GM12891 (cell line): ENCODE measurements at regions not wholly inside any gene's neighbourhood (a gene's known extent, or its start where the extent isn't known, plus 50 kb on each side); places are given as distances from the start of the nearest gene placed in this dataset.

Experiments used
- POLR2A ChIP-seq: IDR thresholded peaks from 2 replicates; pipeline ENCODE4 v1.6.1; 2011; ENCODE audit warnings: low read depth, low read length, control low read depth
- POLR2AphosphoS5 ChIP-seq: IDR thresholded peaks from 2 replicates; pipeline ENCODE4 v1.6.1; 2011; ENCODE audit warnings: low read depth, low read length, control low read depth

DNA sequence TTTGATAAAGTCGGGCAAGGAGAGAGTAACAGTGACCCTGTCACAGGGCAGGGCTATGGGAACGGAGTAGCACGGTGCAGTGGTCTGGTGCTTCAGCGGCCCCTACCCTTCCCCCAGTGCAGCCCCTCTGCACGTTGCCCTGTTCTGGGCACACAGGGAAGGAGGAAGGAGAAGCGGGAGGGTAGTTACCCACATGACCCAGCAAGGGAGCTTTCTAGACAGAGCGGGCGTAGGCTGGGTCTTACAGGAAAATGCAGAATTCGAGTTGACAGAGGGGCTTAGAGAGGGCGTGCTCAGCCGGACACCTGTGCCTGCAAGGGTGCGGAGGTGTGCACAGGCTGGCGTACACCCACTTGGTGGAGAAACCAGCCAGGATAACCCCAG lies 341.2 kb downstream of the NPHP4 start:
- no peak for TF ChIP-seq POLR2AphosphoS5
- TF ChIP-seq POLR2A: no peak
